K562 (cell line): ENCODE measurements at regions not wholly inside any gene's neighbourhood (a gene's known extent, or its start where the extent isn't known, plus 50 kb on each side); places are given as distances from the start of the nearest gene placed in this dataset.
"Not testable (repeated sequence)": the region's sequence is repeated elsewhere in the genome, so short reads cannot be mapped to it uniquely, and the experiment has no call there.

ENCODE experiments used
- ATAC-seq: fragments of 200-7000 bp; cut with Tn5 transposase; 3 replicates; pipeline ENCODE4 v1.9.1; 2020; ENCODE audit warnings: moderate library complexity
- BruUV-seq: library from RNA; stranded (reverse); fragments of 400-500 nt; replicated peaks from 2 replicates; lab custom pipeline; 2021; lab: Mats Ljungman, UMichigan
- CTCF ChIA-PET: fragments of 300-600 bp; formaldehyde crosslinking; extraction: SDS; loops from one replicate; lab custom pipeline; 2021; ENCODE audit warnings: low intra/inter-chr PET ratio; lab: Yijun Ruan, JAX
- POLR2A ChIA-PET: fragments of 300-600, 350-650 bp; sonication (Branson Sonifier 250); formaldehyde crosslinking; extraction: SDS; loops from one replicate; lab custom pipeline; 2021; ENCODE audit warnings: antibody characterized with exemption, inconsistent platforms; lab: Yijun Ruan, JAX
- DNase-seq, 4 experiments: peaks; one replicate each; pipeline versions ENCODE4 v3.0.0 to v3.0.0-alpha.2; 2011 to 2018; ENCODE audit warnings: low spot score in 3 of 4, mixed read lengths in 3 of 4; ENCODE audit errors: extremely low read depth in 1 of 4
- FAIRE-seq: peaks from 2 replicates; lab custom pipeline; 2011; peaks lifted over from hg19 to GRCh38; lab: Jason Lieb, UNC
- H2AFZ ChIP-seq: 2 replicates; pipeline ENCODE4 v1.6.0; 2011; ENCODE audit warnings: low read depth, low read length, control low read depth, inconsistent platforms
- H3K27ac ChIP-seq: fragments of 200-600 bp; 3 replicates; pipeline ENCODE4 v1.8.0; 2011; ENCODE audit warnings: low read depth, mild to moderate bottlenecking, control low read depth, inconsistent platforms, low read length, moderate library complexity, mixed read lengths; ENCODE audit errors: extremely low read depth
- H3K27me3 ChIP-seq, 2 experiments: fragments of 300-600 bp in 1 of 2; 2 replicates in 1 of 2; 3 replicates in 1 of 2; pipeline versions ENCODE4 v1.6.0 to v1.8.0; 2011; ENCODE audit warnings: inconsistent platforms in 2 of 2, low read length in 2 of 2, mild to moderate bottlenecking in 1 of 2, mixed read lengths in 1 of 2, moderate library complexity in 1 of 2; ENCODE audit not compliant: control insufficient read depth in 2 of 2, insufficient read depth in 2 of 2
- H3K36me3 ChIP-seq: fragments of 300-600 bp; 3 replicates; pipeline ENCODE4 v1.8.0; 2011; ENCODE audit warnings: mild to moderate bottlenecking, low read length, inconsistent platforms; ENCODE audit not compliant: control insufficient read depth, insufficient read depth
- H3K4me1 ChIP-seq, 2 experiments: fragments of 200-600 bp in 1 of 2; replicated peaks in 1 of 2; 2 replicates in 1 of 2; 3 replicates in 1 of 2; pipeline versions ENCODE4 v1.5.1 to v1.8.0; 2011; ENCODE audit warnings: inconsistent platforms in 2 of 2, low read length in 2 of 2, mild to moderate bottlenecking in 1 of 2, mixed read lengths in 1 of 2, moderate library complexity in 1 of 2; ENCODE audit not compliant: control insufficient read depth in 2 of 2, insufficient read depth in 2 of 2
- H3K4me2 ChIP-seq: 2 replicates; pipeline ENCODE4 v1.6.1; 2011; ENCODE audit warnings: low read length, control low read depth, inconsistent platforms, mixed read lengths; ENCODE audit not compliant: insufficient read depth
- H3K4me3 ChIP-seq: fragments of 200-600 bp; sonication (generic), shearing (Covaris generic); 2 replicates; pipeline ENCODE4 v1.5.1; 2016; ENCODE audit warnings: control low read depth, inconsistent platforms
- H3K79me2 ChIP-seq: fragments of 200-600 bp; 3 replicates; pipeline ENCODE4 v1.8.0; 2011; ENCODE audit warnings: low read length, inconsistent platforms; ENCODE audit not compliant: control insufficient read depth, insufficient read depth
- H3K9ac ChIP-seq, 2 experiments: 2 replicates each; pipeline versions ENCODE4 v1.6.0 to v1.6.1; 2011; ENCODE audit warnings: low read depth in 2 of 2, low read length in 2 of 2, control low read depth in 1 of 2, inconsistent platforms in 1 of 2, mild to moderate bottlenecking in 1 of 2, mixed read lengths in 1 of 2; ENCODE audit not compliant: insufficient read depth in 1 of 2
- H3K9me1 ChIP-seq: one replicate; pipeline ENCODE4 v1.6.0; 2011; ENCODE audit warnings: inconsistent platforms, mild to moderate bottlenecking, low read length, moderate library complexity; ENCODE audit not compliant: control insufficient read depth, insufficient read depth
- H3K9me3 ChIP-seq: replicated peaks from 2 replicates; pipeline ENCODE4 v1.5.1; 2011; ENCODE audit warnings: low read depth, low read length, inconsistent platforms; ENCODE audit not compliant: control insufficient read depth, insufficient read depth
- H4K20me1 ChIP-seq: replicated peaks from 2 replicates; pipeline ENCODE4 v1.6.1; 2011; ENCODE audit warnings: low read length, inconsistent platforms, mixed read lengths; ENCODE audit not compliant: control insufficient read depth, insufficient read depth
- CC2D1A ChIP-seq: fragments of 450-650 bp; IDR thresholded peaks from 2 replicates; pipeline ENCODE4 v1.6.1; 2017; ENCODE audit warnings: mild to moderate bottlenecking
- ZNF57 ChIP-seq: fragments of 450-650 bp; formaldehyde crosslinking; IDR thresholded peaks from 2 replicates; pipeline ENCODE4 v1.4.0; 2020; ENCODE audit warnings: mild to moderate bottlenecking, moderate library complexity
- WGBS: fragments of 100-300 bp; shearing (Covaris generic); methylation state at CpG from one replicate; pipeline ENCODE4 v1.1.6; 2016; ENCODE audit warnings: low coverage, mixed read lengths; ENCODE audit not compliant: insufficient coverage; ENCODE audit errors: missing lambda C conversion rate; 5-methylcytosine and 5-hydroxymethylcytosine counted together
- in situ Hi-C: fragments of 300-500 bp; cut with MboI; formaldehyde crosslinking; loops from 4 replicates; pipeline ENCODE4 v1.15.0; 2018; ENCODE audit warnings: inconsistent platforms, mixed read lengths
- intact Hi-C: fragments of 100-400 bp; cut with micrococcal nuclease; formaldehyde crosslinking; loops from 2 replicates; pipeline ENCODE4 v1.14.2; 2022
- TF ChIP-seq, protein P1 (sequence below): sonication (generic); IDR thresholded peaks from 2 replicates; pipeline ENCODE4 v1.6.1; 2016

- FAIRE-seq (no peak), ATAC-seq (no peak), DNase-seq (no peak)
- WGBS, result 1% methylated on average over 7 of the region's 7 CpGs
- Histone ChIP-seq H3K9me1 (no peaks in the 10 kb centered on the region), H3K79me2 (no peaks in the 10 kb centered on the region), H3K4me3 (no peak overlapping the region), H3K4me2 (no peak overlapping the region), H4K20me1 (no peaks in the 10 kb centered on the region), H3K27me3 (peaks cover 0 to 6% of the 10 kb centered on the region in 2 experiments; a peak in 1 of 5 replicates), H3K9me3 (no peaks in the 10 kb centered on the region), H3K9ac (no peak overlapping the region), H3K27ac (no peak overlapping the region), H2AFZ (no peak overlapping the region), H3K36me3 (no peaks in the 10 kb centered on the region), H3K4me1 (no peaks in the 10 kb centered on the region)
- in situ Hi-C loops, result no loop called here
- TF ChIP-seq ZNF57 (CRISPR knock-in tag) (no peak), CC2D1A (no peak)
- TF ChIP-seq, protein P1, sequence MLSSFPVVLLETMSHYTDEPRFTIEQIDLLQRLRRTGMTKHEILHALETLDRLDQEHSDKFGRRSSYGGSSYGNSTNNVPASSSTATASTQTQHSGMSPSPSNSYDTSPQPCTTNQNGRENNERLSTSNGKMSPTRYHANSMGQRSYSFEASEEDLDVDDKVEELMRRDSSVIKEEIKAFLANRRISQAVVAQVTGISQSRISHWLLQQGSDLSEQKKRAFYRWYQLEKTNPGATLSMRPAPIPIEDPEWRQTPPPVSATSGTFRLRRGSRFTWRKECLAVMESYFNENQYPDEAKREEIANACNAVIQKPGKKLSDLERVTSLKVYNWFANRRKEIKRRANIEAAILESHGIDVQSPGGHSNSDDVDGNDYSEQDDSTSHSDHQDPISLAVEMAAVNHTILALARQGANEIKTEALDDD, result no peak
- intact Hi-C loops, result no loop called here
- BruUV-seq, result no TSS peak
- CTCF ChIA-PET, result no interaction called here
- POLR2A ChIA-PET, result no interaction called here
These were observed 91.2 kb upstream of the CCZ1B start for GRCh38 chr7:6917258-6917657.

GRCh38 chr7:6919169-6919568 lies 93.1 kb upstream of the CCZ1B start:
- H3K9me1 ChIP-seq, H3K4me2 ChIP-seq, H3K4me1 ChIP-seq, intact Hi-C loops, H3K27ac ChIP-seq, DNase-seq, H2AFZ ChIP-seq, H3K27me3 ChIP-seq, CTCF ChIA-PET, in situ Hi-C loops, H3K4me3 ChIP-seq, POLR2A ChIA-PET, H3K36me3 ChIP-seq, H4K20me1 ChIP-seq, H3K9me3 ChIP-seq, ATAC-seq, H3K9ac ChIP-seq, BruUV-seq, FAIRE-seq, H3K79me2 ChIP-seq: not testable (repeated sequence)
- WGBS, result 0% methylated on average over 3 of the region's 9 CpGs

DNA sequence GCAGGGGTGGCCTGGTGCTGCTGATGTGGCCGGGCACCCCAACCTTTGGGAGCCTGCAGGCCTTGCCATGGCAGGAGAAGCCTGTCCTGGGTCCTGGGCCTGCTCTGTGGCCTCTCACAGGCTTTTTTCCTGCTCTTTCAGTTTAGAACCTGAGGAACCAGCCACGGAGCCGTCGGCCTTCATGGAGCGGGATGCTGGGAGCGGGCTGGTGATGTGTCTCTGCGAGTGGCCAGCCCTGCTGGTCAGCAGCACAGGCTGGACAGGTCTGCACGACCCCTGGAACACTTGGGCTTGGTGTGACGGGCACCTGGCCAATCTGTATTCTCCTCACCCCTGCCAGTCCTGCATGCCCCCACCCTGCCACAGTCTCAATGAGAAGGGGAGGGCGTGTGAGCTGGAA lies 98.4 kb upstream of the CCZ1B start:
- H3K9me3 ChIP-seq, H3K9ac ChIP-seq, H2AFZ ChIP-seq, ATAC-seq, intact Hi-C loops, H3K27me3 ChIP-seq, CTCF ChIA-PET, DNase-seq, H3K4me3 ChIP-seq, H3K36me3 ChIP-seq, H3K9me1 ChIP-seq, in situ Hi-C loops, H4K20me1 ChIP-seq, BruUV-seq, H3K27ac ChIP-seq, H3K4me2 ChIP-seq, H3K79me2 ChIP-seq, FAIRE-seq: not testable (repeated sequence)
- WGBS, result 85% methylated on average over 5 of the region's 10 CpGs
- peaks cover 2 to 16% of the 10 kb centered on the region in 2 experiments; a peak in 4 of 5 replicates for H3K4me1 ChIP-seq
- POLR2A ChIA-PET, result interaction anchor here (0.6 kb wide), 1 partner anchor 202 kb away, joined by 3 read pairs; no protein-coding TSS in a partner anchor
